NCI-H2029 (cell line): ENCODE measurements at regions not wholly inside any gene's neighbourhood (a gene's known extent, or its start where the extent isn't known, plus 50 kb on each side); places are given as distances from the start of the nearest gene placed in this dataset.
"Not testable (repeated sequence)": the region's sequence is repeated elsewhere in the genome, so short reads cannot be mapped to it uniquely, and the experiment has no call there.

ENCODE experiments used
- DNase-seq: peaks from one replicate; lab custom pipeline; 2025; lab: John Stamatoyannopoulos, UW

DNA sequence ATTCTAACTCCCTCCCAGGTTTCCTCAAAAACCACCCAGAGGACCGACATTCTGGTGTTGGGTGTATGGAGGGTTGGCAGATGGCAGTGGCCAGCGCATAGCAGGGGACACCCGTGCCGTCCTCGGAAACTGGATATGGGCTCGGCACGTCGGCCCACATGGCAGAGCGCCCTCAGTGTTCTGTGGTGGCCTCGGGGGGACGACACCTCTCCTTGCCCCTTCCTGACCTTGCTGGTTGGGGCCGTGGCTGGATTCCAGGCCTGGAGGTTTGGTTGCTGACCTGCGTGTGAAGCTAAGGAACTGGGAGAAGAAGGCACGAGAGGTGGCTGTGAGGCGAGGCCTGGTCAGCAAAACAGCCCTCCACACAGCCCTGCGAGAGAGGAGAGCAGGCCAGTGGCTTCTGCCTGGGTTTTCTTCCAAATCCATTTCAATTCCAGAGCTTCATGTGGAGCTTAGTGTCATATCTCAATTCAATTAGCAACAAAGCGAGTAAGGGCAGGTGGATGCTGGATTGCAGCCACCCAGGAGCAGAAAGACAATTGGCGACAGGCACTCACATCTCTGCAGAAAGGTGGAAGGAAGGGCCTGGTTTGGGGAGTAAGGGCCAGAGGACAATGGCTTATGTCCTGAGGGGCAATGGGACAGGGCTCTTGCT, 478.4 kb downstream of the BRD1 start:
- DNase-seq, result no peak

DNA sequence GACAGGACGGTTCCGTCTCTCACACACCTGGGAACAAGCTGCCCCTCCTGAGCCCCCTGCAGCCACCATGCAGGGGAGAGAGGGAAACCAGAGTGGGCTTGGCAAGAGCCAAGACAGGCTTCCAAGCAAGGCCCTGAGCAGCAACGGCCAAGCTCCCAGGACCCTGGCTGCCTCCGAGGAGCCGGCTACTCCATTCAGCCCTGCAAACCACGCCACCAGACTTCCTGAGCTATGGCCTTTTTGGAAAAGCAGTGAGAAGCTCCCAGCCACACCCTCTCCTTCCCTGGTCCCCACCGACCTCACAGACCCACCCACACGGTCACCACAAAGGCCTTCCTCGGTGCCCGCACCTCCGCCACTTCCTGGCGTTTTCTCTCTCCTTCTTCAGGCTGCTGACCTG, 479.0 kb downstream of the BRD1 start:
- no peak for DNase-seq

DNA sequence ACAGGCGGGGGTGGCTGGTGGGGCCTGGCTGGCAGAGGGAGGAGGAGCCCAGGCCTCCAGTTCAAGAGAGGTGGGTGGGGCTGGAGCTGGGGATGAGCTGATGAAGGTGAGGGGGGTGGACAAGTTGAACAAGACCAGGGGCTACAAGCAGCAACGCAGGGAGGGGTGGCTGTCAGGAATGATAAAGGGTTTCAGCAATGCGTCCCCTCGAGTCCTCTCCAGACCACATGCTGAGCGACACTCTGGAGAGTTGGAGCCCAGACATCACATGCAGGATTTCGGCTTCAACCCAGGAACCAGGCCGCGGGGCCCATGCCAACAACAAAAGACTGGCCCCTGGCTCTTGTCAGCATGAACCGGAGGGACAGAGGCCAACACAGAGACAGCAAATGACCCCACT, 480.3 kb downstream of the BRD1 start:
- DNase-seq, result no peak

DNA sequence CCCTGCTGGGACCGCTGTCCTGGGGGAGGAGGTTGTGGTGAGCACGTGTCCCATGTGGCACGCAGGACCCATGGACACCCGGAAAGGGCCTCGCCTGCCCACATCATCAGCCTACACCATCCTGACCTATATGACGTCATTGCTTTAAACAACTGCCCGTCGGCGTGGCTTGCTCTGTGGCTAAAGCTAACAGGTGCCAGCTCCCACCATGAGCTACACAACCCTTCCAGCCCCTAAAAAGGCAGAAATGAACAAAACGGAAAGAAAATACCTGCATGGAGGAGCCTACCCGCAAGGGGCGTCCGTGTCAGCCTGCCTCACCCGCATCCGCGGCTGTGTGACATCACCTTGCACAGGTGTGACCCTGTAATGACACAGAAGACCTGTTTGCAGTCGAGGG, 481.8 kb downstream of the BRD1 start:
- no peak for DNase-seq

DNA sequence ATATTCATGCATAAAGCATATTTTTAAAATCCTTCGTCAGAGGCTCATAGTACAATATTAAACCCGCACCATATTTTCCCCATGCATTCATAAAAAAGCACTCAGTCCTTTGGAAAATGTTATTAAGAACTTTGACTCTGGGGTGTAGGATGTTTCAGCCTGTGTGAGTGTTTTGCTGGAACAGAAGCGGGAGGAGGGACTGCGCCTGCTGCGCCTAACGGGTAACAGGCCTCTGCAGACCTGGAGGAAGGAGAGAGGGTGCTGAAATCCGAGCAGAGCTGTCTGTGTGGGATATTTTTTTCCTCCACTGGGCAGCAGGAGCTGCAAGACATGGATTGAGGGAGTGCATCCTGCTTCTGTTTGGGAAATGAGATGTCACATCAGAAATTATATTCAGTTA, 483.0 kb downstream of the BRD1 start:
- DNase-seq, result no peak

DNA sequence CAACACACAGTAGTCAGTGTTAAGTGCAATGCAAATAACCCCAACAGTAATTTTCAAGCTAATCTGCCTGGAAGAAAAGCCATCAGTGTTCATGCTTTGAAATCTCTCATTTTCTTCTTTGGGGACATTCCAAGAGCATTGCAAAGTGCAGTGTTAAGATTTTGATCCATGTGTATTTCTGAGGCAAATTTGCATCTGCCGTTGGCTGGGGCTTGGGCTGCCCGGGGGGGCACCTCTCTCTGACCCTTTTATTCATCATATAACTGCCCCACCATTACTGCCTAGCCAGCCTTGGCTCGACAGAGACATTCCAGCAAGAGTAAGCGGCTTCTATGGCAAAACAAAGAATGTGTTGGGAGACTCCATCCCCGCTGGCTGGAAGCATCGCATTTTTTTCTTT, 483.5 kb downstream of the BRD1 start:
- no peak for DNase-seq

DNA sequence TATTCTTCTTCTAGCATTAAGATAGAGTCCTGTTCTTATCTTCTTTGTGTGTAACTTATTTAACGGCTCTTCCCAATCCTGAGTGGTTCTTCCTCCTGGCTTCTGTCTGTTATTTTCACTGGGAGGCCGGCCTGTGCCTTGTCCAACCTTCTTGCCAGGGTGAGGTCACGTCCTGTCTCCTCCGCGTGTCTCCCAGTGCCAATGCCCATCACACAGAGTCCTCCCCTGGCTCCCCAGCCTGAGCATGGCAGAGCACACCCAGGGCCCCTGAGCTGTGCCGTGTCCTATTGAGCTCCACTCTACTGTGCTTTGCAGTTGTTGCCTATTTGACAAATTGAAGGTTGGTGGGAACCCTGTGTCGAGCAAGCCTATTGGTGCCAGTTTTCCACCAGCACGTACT, 487.3 kb downstream of the BRD1 start:
- no peak for DNase-seq

DNA sequence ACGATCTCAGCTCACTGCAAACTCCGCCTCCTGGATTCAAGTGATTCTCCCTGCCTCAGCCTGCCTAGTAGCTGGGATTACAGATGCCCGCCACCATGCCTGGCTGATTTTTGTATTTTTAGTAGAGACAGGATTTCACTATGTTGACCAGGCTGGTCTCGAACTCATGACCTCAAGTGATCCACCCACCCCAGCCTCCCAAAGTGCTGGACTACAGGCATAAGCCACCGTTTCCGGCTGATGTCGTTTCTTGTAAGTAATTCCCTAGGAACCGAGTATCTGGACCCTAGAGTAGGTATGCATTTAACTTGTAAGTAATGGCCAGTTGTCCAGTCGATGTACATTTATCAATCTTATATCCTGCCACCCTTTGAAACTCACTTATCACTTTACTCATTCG, 491.2 kb downstream of the BRD1 start:
- DNase-seq, result not testable (repeated sequence)

DNA sequence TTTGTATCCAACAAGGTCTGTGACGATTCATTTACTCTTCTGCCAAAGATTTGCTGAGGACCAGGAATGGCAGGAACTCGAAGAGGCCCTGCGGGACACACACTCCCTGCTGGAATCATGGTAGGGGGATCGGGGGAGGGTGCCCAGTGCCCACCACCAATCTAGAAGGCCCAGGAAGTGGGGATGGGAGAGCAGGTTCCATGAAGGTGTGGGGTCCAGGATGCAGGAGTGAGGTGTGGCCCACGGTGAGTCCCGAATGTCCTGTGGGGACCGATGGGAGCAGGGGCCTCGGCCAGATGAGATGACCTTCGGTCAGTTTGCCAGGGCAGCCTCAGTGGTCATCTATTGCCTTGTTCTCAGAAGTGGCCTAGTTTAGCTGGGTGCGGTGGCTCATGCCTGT, 492.7 kb downstream of the BRD1 start:
- no peak for DNase-seq

DNA sequence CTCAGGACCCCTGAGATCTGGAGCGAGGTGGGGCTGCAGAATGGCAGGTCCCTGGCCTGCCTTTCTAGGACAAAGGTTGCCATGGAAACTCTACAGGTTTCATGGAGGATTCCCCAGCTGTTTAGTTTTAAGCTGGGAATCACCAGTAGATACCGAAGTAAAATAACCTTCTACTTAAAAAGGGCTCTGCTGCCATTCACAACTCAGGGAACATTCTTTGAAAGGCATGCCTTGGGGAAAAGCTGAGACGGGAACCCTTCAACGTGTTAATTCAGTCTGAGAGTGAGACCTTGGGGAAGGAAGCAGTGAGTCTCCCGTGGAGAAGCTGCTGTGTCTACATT, 493.3 kb downstream of the BRD1 start:
- no peak for DNase-seq

DNA sequence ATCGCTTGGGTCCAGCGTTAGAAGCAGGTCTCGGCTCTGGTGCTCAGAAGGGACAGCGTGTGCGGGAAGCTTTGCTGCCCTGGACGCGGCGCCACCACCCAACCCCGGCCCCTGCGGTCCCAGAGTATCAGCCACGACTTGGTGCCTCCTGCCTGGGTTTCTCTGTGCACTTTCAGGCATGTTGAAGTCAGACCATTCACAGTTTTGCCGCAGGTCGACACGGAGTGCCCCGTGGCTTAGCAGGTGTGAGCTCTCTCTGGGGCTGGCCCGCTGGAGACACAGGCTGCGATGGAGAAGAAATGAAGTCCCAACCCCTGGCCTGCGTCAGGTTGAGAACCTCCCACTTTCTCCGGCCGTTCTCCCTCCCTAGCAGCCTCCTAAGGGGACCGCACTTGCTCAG, 494.5 kb downstream of the BRD1 start:
- no peak for DNase-seq

DNA sequence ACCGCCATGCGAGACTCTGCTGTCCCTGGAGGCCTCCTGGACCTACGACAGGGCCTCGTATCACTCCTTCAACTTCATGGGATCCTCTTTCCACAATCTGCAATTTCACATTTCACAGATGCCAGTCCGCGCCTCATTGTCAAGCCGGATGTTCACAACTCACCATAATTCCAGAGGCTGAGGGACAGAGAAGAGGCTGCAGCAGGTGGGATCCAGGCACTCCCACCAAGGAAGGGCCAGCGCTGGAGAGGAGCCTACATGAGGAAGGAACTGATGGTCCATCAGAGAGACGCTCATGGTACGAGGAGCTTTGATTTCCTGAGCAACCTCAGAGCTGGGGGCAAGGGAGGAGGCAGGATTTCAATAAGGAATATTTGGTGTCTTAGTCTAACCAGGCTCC, 495.0 kb downstream of the BRD1 start:
- DNase-seq, result no peak

DNA sequence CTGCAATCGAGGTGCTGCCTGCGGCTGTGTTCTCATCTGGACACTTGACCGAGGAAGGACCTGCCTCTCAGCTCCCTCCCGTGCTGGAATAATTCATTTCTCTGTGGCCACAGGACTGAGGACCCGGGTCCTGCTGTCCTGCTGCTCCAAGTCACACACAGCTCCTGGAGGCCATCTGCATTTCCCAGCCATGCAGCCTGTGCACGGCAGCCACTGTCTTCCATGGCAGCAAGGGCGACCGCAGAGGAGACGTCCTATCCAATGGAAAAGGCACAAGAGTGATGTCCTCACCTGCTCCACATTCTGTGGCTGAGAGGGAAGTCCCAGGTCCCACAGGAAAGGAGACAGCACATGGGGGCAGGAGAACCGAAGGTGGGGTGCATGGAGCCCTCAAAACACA, 495.8 kb downstream of the BRD1 start:
- no peak for DNase-seq

DNA sequence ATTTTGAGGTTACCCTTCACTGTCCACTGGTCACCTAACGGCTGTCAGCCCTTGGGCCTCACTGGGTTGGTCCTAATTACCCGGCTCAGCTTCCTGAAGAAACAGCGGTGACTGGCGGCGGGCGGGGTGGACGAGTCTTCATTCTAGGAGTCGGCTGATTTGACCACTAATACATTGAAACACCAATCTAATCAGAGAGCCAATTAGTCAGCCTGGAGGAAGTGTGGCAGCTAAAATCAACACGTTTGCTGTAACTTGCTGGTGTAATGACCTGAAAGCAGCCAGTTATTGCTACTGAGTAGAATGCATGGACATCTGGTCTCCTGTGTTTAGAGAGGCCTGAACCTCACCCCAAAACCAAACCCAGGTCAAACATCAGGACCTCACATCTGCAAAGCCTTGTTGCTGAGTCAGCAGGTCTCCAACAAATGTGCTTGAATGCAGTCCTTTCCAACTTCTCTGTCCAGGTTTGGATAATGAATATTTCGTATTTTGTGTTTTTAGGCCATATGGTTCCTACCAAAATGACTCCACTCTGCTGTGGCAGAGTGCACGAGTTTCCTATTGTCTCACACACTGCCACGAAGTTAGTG, 496.4 kb downstream of the BRD1 start:
- DNase-seq, result no peak

DNA sequence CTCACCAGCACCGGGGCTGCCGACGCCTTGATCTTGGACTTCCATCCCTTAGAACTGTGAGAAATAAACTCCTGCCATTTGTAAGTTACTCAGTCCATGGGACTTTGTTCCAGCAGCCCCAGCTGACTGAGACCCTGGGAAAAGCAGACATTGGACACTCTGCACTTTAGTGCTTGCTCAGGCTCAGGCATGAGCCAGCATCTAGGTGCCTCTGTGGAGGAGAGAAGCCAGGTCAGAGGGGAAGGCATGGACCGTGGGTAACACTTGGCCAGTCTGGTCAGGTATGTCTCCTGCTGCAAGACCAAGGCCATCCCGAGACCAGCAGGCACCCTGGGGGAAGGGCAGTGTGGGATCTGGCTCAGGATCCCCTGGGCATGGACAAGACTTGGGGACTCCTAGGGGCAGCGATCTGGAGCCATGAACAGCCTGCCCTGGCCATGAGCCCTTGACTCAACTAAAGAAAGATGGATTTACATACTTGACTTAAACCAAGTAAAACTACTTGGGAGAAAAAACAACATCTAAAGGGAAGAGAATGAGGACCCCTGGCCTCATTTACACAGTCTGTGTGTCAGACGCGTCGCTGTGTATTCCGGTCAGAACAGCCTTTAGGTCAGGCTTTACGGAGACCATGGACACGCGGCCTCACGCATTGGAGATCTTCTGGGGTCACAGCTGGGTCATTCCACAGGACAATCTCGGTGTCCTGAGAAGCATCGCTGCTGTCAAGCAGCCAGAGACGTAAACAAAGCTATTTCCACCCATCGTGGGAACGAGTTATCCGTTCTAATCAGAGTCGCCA, 497.1 kb downstream of the BRD1 start:
- no peak for DNase-seq

DNA sequence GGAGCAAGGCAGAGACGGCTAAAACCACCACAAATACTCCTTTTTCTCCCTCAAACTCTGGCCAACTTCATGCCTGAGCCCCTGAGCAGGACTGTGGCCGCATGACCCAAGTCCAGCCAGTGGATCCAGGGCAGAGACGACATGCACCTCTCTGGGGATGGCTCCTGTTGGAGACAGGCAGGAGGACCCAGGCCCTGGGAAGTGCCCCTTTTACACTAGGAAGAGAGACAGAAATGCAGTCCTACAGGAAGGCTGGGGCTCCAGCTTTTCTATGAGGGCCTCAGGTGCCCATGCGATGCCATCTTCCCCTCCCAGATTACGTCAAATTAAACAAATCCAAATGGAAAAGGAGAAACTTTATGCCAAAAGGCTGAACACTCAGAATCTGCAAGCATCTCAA, 498.0 kb downstream of the BRD1 start:
- no peak for DNase-seq

DNA sequence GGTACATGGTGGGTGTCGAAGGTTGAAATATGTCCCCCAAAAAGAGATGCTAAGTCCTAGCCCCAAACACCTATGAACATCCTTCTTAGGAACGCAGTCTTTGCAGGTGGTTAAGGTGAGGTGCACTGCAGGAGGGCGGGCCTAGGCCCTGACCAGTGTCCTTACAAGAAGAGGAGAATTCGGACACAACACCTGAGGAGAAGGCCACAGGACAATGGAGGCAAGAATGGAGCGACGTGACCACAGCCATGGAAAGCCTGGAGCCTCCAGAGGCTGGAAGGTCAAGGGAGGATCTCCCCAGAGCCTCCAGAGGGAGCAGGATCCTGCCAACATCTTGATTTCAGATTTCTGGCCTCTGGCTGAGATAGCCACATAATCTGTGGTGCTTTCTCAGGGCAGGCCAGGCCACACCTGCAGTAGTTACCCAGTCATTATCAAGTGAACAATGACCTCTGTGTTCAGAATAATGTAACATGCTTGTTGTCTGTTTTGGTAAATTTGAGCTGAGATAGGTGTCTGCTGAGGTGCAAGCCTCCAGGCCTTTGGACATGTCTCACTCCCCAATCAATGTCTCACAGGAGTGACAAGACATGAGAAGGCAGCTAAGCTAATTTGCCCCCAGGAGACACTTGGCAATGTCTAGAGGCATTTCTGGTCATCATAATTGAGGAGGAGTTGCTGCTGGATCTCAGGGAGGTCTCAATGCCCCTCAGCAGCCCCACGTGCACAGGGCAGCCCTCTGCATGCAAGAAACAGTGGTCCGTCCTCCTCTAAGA, 498.9 kb downstream of the BRD1 start:
- DNase-seq, result no peak

DNA sequence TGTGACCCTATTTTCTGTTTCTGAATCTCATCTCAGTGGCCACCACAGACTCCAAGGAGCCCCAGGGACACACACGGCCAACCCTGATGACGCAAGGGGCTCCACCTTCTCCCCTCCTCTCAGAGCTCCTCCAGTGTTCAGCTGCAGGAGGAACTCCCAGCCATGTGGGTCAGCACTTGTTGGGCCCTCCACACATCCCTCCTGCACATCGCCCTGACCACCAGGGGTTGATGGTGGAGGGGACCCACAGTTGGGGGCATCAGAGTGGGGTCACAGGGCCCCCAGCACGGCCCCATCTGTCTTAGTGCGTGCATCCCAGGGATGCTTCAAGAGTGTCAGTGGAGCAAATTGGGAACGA, 499.6 kb downstream of the BRD1 start:
- no peak for DNase-seq

DNA sequence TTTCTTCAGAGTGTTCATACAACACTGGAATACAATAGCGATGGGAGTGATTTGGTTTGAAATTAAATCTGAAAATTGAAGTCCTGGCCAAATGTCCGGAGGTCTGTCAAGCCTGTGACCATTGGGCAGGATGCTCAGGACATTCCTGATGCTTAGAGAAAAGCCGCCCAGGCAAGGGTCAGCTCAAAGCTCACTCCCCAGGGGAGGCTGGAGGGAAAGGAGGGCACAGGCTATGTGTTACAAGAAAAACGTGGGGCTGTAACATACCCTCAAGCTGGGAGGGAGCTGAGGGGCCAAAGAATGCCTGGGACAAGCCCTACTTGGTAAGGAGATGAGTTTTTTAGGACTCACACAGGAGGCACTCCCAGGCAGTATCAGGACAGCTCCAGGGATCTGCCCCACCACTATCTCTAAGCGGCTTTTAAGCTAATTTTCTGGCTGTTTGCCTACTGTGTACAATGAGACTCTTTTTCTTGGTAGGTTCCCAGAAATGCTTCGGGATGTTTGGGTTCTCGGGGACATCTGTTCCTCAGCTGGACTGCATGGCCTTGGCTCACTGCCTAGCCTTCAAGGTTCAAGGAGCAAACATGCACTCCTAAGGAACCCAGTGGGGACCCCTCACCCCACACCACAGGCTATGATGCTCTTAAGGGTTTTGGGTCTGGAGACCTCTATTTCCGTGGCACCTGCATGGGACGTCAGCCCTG, 500.1 kb downstream of the BRD1 start:
- DNase-seq, result no peak

DNA sequence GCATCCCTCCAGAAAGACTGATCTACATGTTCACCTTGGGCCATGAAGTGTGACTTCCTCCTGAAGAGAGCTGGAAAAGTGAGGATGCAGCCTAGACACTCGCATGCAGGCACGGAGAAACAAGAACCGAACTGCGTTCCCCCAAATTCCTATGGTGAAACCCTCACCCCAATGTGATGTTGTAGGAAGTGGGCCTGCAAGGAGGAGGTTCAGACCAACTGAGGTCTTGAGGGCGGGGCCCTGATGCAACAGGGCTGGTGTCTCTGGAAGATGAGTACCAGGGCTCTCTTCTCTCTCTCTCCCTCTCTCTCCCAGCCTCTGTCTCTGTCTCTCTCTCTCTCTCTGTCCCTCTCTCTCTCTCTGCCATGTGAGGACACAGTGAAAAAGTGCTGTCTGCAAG, 501.1 kb downstream of the BRD1 start:
- no peak for DNase-seq

DNA sequence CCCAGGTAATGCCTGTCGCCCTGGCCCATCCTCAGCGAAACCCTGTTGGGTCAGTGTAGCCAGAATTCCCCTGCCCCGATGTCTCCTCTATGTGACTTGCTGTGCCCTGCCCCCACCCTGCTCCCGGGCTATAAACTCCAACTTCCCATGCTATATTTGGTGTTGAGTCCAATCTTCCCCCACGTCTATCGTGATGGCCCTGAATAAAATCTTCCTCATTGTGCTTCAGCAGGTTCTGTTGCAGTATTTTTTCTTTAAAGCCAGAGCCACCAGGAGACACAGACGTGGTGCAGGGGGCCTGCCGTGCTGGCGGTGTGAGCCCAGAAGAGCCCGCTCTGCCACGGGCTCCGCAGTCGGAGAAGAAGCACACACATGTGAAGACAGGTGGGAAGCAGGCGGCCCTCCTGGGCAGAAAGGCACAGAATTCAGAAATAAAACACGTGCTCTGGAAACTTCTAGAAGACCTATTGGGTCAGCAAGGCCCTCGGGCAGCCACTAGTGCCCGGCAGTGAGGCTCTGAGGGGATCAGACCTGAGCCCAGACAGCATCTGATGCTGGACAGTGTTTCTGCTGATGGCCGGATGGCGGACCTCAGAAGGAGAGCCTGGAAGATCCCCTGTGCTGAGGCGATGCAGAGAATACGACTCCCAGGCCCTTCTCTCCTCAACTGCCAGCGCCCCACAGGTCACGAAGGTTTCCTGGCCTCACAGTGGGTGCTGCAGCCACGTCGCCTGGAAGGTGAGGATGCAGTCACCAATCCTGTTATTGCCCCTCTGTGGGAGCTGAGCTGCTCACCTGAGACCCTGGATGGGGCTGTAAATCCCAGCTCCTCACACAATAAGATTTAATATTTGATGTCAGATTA, 501.9 kb downstream of the BRD1 start:
- DNase-seq, result no peak
